HG02870 (cell line): ENCODE measurements at regions not wholly inside any gene's neighbourhood (a gene's known extent, or its start where the extent isn't known, plus 50 kb on each side); places are given as distances from the start of the nearest gene placed in this dataset.
"Not testable (repeated sequence)": the region's sequence is repeated elsewhere in the genome, so short reads cannot be mapped to it uniquely, and the experiment has no call there.

ENCODE experiments used
- ATAC-seq: cut with Tn5 transposase; IDR thresholded peaks from one replicate; pipeline ENCODE4 v1.9.1; 2021; ENCODE audit warnings: mild to moderate bottlenecking, moderate library complexity; ENCODE audit not compliant: unreplicated experiment

GRCh38 chr11:16542353-16542752 lies 186.0 kb upstream of the SOX6 start:
- no peak for ATAC-seq

DNA sequence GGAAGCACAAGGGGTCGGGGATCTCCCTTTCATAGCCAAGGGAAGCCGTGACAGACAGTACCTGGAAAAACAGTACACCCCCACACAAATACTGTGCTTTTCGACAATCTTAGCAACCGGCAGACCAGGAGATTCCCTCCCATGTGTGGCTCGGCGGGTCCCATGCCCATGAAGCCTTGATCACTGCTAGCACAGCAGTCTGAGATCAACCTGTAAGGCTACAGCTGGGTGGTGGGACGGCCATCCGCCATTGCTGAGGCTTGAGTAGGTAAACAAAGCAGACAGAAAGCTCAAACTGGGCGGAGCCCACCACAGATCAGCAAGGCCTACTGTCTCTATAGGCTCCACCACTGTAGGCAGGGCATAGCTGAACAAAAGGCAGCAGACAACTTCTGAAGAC lies 180.2 kb upstream of the SOX6 start:
- no peak for ATAC-seq

- ATAC-seq: no peak
Measured at GRCh38 chr11:16528639-16529038, 172.3 kb upstream of the SOX6 start.

DNA sequence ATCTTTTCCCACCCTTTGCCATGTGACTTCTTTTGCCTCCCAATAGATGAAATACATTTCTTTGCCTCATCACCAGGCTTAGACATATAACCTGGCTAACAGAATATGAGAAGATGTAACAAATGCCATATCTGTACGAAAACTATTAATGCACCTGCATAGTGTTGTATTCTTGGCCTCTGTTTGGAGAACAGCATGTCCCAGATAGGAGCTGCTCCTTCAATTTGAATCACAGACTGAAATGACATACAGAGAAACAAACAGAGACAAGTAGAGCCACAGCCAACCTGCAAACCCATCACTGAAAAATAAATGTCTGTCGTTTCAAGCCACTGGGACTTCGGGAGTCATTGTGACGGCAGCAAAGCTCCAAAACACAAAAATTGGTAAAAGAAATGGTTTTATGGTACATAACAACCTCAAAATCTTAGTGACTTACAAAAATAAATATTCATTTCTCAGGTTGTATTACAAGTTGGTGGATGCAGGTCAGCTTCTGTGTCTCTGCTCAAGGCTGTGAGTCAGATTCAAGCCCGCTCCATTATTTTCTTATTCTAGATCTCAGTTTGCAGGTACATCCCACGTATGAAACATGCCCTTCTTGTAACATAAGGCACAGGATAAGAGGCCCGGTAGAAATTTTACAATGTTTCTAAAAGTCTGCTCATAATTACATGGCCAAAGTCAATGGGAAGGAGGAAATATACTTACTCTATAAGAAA lies 171.3 kb upstream of the SOX6 start:
- ATAC-seq: no peak

GRCh38 chr11:16526947-16527346 lies 170.6 kb upstream of the SOX6 start:
- ATAC-seq: no peak

- not testable (repeated sequence) for ATAC-seq
Measured at GRCh38 chr11:16520713-16521112, 164.4 kb upstream of the SOX6 start.

DNA sequence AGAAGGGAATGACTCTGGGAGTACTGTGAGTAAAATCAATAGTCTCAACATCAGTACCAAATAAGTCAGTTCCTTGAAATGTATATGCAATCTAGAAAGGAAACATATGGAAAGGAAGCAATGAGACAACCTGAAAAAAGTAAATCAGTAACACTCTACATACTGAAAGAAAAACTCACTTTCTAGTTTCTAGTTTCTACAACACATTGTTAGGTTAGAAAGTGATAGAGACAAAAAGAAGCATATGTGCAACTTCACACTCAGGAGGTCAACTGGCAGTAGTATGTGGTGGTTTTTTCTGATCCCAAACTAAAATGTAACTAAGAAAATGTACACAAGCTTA lies 156.5 kb upstream of the SOX6 start:
- peak; percentile 97 for ATAC-seq

- ATAC-seq: no peak
Measured at GRCh38 chr11:16512198-16512898, 156.0 kb upstream of the SOX6 start.

DNA sequence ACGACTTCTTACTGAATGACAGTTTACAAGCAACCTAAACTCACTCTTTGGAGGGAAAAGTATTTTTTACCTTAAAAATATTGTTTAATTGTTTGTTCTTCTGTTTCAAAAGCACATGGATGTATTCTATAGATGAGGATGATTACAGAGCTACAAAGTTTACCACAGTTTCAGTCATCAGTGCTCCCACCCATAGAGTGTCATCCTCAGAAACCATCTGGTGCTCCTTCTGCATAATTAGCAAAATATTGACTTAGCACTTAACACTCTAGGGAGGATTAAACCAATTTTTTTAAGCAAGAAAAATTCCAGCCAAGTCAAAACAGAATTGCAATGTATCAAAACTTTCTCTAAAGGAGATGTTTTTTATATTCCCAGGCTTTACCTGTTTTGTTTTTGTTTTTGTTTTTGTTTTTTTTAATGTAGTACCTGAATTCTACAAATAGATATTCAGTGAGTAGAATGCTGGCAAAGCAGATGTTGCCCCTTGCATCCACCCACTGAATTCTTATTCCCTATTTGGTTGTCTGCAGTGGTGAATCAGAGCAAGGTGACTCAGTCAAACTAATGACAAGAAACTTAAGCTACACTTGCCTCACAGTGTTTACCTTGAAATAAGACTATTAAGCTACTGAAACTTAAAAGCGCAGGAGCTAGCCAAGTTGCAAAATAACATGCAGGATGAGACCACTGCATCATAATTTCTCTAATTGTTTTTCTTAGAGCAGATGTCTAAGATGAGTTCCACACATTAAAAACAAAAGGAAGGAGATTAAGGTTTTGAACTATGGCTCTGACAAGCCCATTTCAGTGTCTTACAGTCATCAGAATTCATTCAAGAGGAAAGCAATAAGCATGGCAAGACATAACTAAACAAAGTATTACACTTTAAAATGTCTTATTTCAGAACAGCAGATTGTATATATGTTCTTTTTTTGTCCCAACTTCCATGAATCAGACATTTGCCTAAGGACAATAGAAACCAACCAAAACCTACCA lies 155.1 kb upstream of the SOX6 start:
- ATAC-seq: no peak

DNA sequence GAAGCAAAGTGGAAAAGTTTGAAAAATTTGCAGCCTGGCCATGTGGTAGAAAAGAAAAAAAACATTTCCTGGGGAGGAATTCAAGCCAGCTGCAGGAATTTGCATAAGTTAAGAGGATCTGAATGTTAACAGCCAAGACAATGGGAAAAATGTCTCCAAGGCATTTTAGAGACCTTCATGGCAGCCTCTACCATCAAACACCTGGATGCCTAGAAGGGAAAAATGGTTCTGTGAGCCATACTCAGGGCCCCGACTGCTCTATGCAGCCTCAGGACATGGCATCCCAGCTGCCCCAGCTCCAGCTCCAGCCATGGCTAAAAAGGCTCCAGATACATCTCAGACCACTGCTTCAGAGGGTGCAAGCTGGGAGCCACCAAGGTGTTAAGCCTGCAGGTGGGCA lies 149.1 kb upstream of the SOX6 start:
- ATAC-seq: no peak

GRCh38 chr11:16503891-16504290 lies 147.5 kb upstream of the SOX6 start:
- ATAC-seq: not testable (repeated sequence)

GRCh38 chr11:16494918-16495691 lies 138.8 kb upstream of the SOX6 start:
- ATAC-seq: no peak

GRCh38 chr11:16484434-16484833 lies 128.1 kb upstream of the SOX6 start:
- no peak for ATAC-seq

- no peak for ATAC-seq
Measured at GRCh38 chr11:16474659-16475058, 118.3 kb upstream of the SOX6 start.

GRCh38 chr11:16469968-16470367 lies 113.6 kb upstream of the SOX6 start:
- ATAC-seq: no peak

- ATAC-seq: no peak
Measured at GRCh38 chr11:16468735-16469453, 112.5 kb upstream of the SOX6 start.

GRCh38 chr11:16460508-16460907 lies 104.2 kb upstream of the SOX6 start:
- no peak for ATAC-seq

GRCh38 chr11:16456366-16456765 lies 100.0 kb upstream of the SOX6 start:
- no peak for ATAC-seq

DNA sequence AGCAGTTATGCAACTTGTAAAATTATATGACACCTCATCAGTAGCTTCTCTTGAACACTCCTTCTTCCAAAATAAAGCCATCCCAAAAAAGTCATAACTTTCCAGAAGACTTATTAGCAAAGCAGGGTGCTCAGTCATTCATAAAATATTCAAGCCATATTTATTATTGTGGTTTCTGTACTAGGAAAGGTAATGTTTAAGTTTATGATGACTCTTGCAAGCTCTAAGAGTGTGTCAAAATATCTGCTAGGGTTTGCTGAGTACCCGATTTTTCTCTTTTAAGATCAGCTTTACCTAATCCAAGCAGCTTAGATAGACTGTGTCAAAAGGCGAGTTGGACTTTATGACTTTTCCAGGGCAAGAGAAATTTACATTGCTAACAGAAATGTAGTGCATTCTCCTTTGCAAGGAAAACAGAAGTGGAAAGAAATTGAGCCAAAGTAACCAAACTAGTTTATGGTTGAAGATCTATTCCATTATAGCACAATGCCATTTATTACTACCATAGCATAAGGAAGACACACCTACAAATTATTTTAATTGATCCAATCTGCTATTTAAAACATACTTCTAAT lies 98.0 kb upstream of the SOX6 start:
- no peak for ATAC-seq
